ENCODE measurements at regions not wholly inside any gene's neighbourhood (a gene's known extent, or its start where the extent isn't known, plus 50 kb on each side); places are given as distances from the start of the nearest gene placed in this dataset.

DNA sequence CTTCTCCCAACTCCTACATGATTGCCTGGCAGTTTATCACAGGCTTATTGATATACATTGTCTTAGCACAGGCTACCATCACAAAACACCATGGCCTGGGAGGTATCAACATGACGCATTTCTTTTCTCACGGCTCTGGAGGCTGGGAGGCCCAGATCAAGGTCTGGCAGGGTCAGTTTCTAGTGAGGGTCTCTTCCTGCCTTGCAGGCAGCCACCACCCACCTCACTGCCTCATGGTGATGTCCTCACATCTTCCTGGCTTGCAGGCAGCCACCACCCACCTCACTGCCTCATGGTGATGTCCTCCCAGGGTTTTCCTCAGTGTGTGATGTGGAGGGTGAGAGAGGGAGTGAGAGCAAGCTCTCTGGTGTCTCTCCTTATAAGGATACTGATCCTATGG, 599.3 kb upstream of the MKI67 start:
- intact Hi-C loops (cut with DNase I), result no loop called here
- ATAC-seq (no peak), DNase-seq (no peak)
- no CpG with 5 or more reads among the region's 2 CpGs for WGBS (ENCODE audit: insufficient coverage, low coverage, low lambda C conversion rate, missing lambda C conversion rate)
- no peak overlapping the region for H3K27ac ChIP-seq
- no peaks in the 10 kb centered on the region for H3K9me3 ChIP-seq
- TF ChIP-seq, protein P1, sequence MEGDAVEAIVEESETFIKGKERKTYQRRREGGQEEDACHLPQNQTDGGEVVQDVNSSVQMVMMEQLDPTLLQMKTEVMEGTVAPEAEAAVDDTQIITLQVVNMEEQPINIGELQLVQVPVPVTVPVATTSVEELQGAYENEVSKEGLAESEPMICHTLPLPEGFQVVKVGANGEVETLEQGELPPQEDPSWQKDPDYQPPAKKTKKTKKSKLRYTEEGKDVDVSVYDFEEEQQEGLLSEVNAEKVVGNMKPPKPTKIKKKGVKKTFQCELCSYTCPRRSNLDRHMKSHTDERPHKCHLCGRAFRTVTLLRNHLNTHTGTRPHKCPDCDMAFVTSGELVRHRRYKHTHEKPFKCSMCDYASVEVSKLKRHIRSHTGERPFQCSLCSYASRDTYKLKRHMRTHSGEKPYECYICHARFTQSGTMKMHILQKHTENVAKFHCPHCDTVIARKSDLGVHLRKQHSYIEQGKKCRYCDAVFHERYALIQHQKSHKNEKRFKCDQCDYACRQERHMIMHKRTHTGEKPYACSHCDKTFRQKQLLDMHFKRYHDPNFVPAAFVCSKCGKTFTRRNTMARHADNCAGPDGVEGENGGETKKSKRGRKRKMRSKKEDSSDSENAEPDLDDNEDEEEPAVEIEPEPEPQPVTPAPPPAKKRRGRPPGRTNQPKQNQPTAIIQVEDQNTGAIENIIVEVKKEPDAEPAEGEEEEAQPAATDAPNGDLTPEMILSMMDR (IDR thresholded peaks at IDR 0.05), result no peak
- TF ChIP-seq POLR2A (IDR thresholded peaks at IDR 0.05), result no peak
- no peaks in the 10 kb centered on the region for H3K36me3 ChIP-seq
- no peaks in the 10 kb centered on the region for H3K27me3 ChIP-seq
- H3K4me1 ChIP-seq, result no peaks in the 10 kb centered on the region
- H3K4me3 ChIP-seq, result no peak overlapping the region

DNA sequence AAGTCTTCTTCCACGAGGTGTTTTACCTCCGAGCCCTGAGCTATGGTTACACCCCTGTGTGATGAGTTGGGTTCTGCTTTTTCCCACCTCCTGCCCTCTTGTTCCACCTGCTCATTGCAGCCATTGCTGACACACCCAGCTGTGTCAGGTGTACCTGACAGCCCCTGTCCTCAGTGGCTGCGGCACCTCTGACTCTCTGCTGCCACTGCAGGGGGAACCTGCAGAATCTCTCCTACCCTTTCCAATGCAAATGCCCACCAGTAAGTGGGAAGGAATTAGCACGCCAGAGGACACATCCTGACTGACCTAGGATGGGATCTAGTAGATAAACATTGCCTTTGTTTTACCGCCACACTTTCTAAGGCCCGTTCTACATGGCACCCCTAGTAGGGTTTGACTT, 600.9 kb upstream of the MKI67 start:
- no peak overlapping the region for H3K27ac ChIP-seq
- intact Hi-C loops (cut with DNase I), result no loop called here
- WGBS (ENCODE audit: insufficient coverage, low coverage, low lambda C conversion rate, missing lambda C conversion rate), result 40% methylated on average over 6 of the region's 6 CpGs
- H3K4me3 ChIP-seq, result no peak overlapping the region
- H3K4me1 ChIP-seq, result no peaks in the 10 kb centered on the region
- no peaks in the 10 kb centered on the region for H3K36me3 ChIP-seq
- no peak for TF ChIP-seq POLR2A (IDR thresholded peaks at IDR 0.05)
- TF ChIP-seq, protein P1 (IDR thresholded peaks at IDR 0.05), result no peak
- ATAC-seq, result no peak
- no peaks in the 10 kb centered on the region for H3K27me3 ChIP-seq
- no peaks in the 10 kb centered on the region for H3K9me3 ChIP-seq
- DNase-seq, result no peak

DNA sequence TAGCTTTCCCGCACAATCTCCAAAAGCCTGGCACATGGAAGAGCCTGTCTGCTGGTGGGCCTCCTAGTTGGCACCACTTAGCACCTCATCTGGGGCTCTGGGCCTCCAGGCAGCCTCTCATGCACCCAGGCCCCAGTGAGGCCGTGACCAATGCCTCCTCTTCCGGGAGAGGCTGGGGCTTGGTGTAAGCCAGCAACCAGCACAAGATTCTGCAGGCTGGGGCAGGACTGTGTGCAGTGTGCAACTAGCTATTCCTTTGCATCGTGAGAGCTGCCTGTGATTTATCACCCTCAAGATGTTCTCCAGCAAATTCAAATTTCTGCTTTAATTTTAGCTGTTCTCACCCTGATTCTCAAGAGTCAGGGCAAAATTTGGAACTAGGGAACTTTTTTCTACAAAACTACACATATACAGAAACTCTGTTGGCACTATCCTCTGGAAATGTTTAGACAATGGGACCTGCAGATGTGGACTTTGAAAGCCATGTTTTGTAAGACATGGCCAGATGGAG, 603.7 kb upstream of the MKI67 start:
- intact Hi-C loops (cut with DNase I), result no loop called here

DNA sequence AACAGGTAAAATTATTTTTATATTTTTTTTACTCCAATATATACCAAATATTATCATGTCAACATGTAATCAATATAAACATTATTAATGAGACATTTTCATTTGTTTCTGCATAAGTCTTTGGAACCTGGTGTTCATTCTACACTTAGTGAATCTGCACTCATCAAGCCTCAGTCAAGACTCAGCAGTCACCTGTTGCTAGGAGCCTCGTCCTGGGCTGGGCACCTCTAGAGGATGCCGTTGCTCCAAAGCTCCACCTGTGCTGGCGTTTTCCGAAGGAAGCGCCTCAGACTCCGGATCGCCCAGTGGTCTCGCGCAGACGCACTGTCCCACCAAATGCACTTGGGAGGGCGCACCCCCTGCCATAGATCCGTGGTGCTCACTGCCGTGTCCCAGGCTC, 604.7 kb upstream of the MKI67 start:
- no peak overlapping the region for H3K4me3 ChIP-seq
- intact Hi-C loops (cut with DNase I), result no loop called here
- H3K27me3 ChIP-seq, result no peaks in the 10 kb centered on the region
- no peak for ATAC-seq
- H3K27ac ChIP-seq, result no peak overlapping the region
- H3K4me1 ChIP-seq, result no peaks in the 10 kb centered on the region
- WGBS (ENCODE audit: insufficient coverage, low coverage, low lambda C conversion rate, missing lambda C conversion rate), result 100% methylated on average over 1 of the region's 13 CpGs
- no peak for TF ChIP-seq POLR2A (IDR thresholded peaks at IDR 0.05)
- TF ChIP-seq, protein P1 (IDR thresholded peaks at IDR 0.05), result no peak
- no peak for DNase-seq
- no peaks in the 10 kb centered on the region for H3K36me3 ChIP-seq
- no peaks in the 10 kb centered on the region for H3K9me3 ChIP-seq

More for the DNA sequence above, 603.7 kb upstream of the MKI67 start:
- H3K27ac ChIP-seq, result no peak overlapping the region
- WGBS (ENCODE audit: insufficient coverage, low coverage, low lambda C conversion rate, missing lambda C conversion rate), result 57% methylated on average over 1 of the region's 4 CpGs
- H3K36me3 ChIP-seq, result no peaks in the 10 kb centered on the region
- no peaks in the 10 kb centered on the region for H3K27me3 ChIP-seq
- H3K9me3 ChIP-seq, result no peaks in the 10 kb centered on the region
- ATAC-seq (no peak), DNase-seq (no peak)
- TF ChIP-seq, protein P1 (IDR thresholded peaks at IDR 0.05), result no peak
- TF ChIP-seq POLR2A (IDR thresholded peaks at IDR 0.05), result no peak
- H3K4me3 ChIP-seq, result no peak overlapping the region
- H3K4me1 ChIP-seq, result no peaks in the 10 kb centered on the region

DNA sequence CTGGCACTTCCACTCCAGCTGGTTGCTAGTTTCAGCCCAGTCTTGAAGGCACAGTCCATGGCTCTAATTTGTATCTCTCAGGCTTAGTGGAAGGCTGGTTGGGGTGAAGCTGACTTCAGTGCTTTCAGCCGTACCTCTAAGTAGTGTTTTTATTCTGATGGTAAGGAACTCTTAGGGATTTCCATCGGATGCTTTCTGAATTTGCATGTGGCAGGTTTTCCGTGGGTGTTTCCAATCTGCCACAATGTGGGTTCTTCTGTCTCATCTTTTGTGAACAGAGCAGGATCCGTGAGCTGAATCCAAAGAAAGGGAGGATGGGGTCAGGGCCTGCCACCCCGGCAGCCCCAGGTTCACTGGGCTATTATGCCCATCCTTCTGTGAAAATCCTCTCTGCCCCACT, 607.9 kb upstream of the MKI67 start:
- ATAC-seq, result no peak
- no peak overlapping the region for H3K4me3 ChIP-seq
- H3K36me3 ChIP-seq, result no peaks in the 10 kb centered on the region
- TF ChIP-seq POLR2A (IDR thresholded peaks at IDR 0.05), result no peak
- TF ChIP-seq, protein P1 (IDR thresholded peaks at IDR 0.05), result no peak
- no peaks in the 10 kb centered on the region for H3K9me3 ChIP-seq
- 46% methylated on average over 3 of the region's 5 CpGs for WGBS (ENCODE audit: insufficient coverage, low coverage, low lambda C conversion rate, missing lambda C conversion rate)
- intact Hi-C loops (cut with DNase I), result no loop called here
- H3K27ac ChIP-seq, result no peak overlapping the region
- H3K4me1 ChIP-seq, result no peaks in the 10 kb centered on the region
- no peak for DNase-seq
- no peaks in the 10 kb centered on the region for H3K27me3 ChIP-seq
